HEK293 (cell line): ENCODE measurements at regions not wholly inside any gene's neighbourhood (a gene's known extent, or its start where the extent isn't known, plus 50 kb on each side); places are given as distances from the start of the nearest gene placed in this dataset.

Source experiments
- HOXC10 ChIP-seq: sonication (generic); formaldehyde crosslinking; IDR thresholded peaks from 2 replicates; pipeline ENCODE4 v1.8.1; 2023; ENCODE audit warnings: mild to moderate bottlenecking, missing genetic modification reagents
- KLF1 ChIP-seq: fragments of 450-650 bp; formaldehyde crosslinking; IDR thresholded peaks from 2 replicates; pipeline ENCODE4 v1.5.1; 2016; ENCODE audit warnings: missing biosample characterization, missing genetic modification characterization
- SP3 ChIP-seq: fragments of 450-650 bp; formaldehyde crosslinking; IDR thresholded peaks from 2 replicates; pipeline ENCODE4 v1.5.1; 2016; ENCODE audit warnings: missing biosample characterization, missing genetic modification characterization
- ZFP3 ChIP-seq: fragments of 450-650 bp; formaldehyde crosslinking; IDR thresholded peaks from 2 replicates; pipeline ENCODE4 v1.5.1; 2016; ENCODE audit warnings: low read depth, missing biosample characterization, missing genetic modification characterization
- ZNF155 ChIP-seq: fragments of 450-650 bp; formaldehyde crosslinking; IDR thresholded peaks from 2 replicates; pipeline ENCODE4 v1.5.1; 2016; ENCODE audit warnings: missing biosample characterization, missing genetic modification characterization
- ZNF335 ChIP-seq: fragments of 450-650 bp; formaldehyde crosslinking; conservative IDR thresholded peaks from 2 replicates; pipeline ENCODE4 v1.5.1; 2016; ENCODE audit warnings: missing biosample characterization, missing genetic modification characterization
- ZNF510 ChIP-seq: fragments of 450-650 bp; formaldehyde crosslinking; IDR thresholded peaks from 2 replicates; pipeline ENCODE4 v1.5.1; 2018; ENCODE audit warnings: mild to moderate bottlenecking, missing genetic modification characterization, missing biosample characterization; ENCODE audit not compliant: insufficient replicate concordance
- ZNF529 ChIP-seq: fragments of 450-650 bp; formaldehyde crosslinking; IDR thresholded peaks from 2 replicates; pipeline ENCODE4 v1.5.1; 2017; ENCODE audit warnings: missing genetic modification characterization, missing biosample characterization; ENCODE audit not compliant: insufficient replicate concordance
- ZNF555 ChIP-seq: fragments of 450-650 bp; formaldehyde crosslinking; conservative IDR thresholded peaks from 2 replicates; pipeline ENCODE4 v1.5.1; 2017; ENCODE audit warnings: missing biosample characterization, mild to moderate bottlenecking, missing genetic modification characterization, inconsistent platforms
- ZNF660 ChIP-seq: fragments of 450-650 bp; IDR thresholded peaks from 2 replicates; pipeline ENCODE4 v1.5.1; 2018; ENCODE audit warnings: missing biosample characterization, mild to moderate bottlenecking, missing genetic modification characterization
- TF ChIP-seq, protein P1 (sequence below): fragments of 450-650 bp; formaldehyde crosslinking; IDR thresholded peaks from 2 replicates; pipeline ENCODE4 v1.5.1; 2016; ENCODE audit warnings: missing biosample characterization, missing genetic modification characterization
- TF ChIP-seq, protein P2 (sequence below): fragments of 450-650 bp; formaldehyde crosslinking; optimal IDR thresholded peaks from 2 replicates; pipeline ENCODE3; 2016; ENCODE audit warnings: missing biosample characterization, mild to moderate bottlenecking, missing genetic modification characterization

DNA sequence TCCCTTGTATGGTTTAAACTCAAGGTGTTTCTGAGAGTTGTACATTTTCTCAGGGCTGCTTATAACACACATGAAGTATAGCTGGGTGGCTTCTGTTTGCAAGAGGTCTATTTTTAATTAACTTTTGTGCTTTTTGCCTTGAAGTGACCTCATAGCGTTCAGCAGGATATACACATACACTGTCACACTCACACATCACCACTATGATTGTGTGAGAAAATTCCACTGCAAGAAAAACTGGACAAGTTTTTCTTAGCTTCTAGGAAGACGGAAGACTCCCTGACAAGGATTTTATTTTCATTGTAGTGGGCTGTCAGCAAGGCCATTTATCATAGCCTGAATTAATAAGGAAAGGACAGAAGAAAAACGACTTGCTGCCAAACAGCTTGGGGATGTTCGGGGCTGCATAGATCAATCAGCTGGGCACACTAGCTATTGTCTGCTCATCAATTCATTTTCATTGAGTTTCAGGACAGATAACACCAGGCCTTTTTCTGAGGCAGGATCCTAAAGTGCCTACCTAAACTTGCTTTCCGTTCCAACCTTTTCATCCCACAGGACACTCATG lies 192.8 kb upstream of the CRBN start:
- TF ChIP-seq, protein P1, sequence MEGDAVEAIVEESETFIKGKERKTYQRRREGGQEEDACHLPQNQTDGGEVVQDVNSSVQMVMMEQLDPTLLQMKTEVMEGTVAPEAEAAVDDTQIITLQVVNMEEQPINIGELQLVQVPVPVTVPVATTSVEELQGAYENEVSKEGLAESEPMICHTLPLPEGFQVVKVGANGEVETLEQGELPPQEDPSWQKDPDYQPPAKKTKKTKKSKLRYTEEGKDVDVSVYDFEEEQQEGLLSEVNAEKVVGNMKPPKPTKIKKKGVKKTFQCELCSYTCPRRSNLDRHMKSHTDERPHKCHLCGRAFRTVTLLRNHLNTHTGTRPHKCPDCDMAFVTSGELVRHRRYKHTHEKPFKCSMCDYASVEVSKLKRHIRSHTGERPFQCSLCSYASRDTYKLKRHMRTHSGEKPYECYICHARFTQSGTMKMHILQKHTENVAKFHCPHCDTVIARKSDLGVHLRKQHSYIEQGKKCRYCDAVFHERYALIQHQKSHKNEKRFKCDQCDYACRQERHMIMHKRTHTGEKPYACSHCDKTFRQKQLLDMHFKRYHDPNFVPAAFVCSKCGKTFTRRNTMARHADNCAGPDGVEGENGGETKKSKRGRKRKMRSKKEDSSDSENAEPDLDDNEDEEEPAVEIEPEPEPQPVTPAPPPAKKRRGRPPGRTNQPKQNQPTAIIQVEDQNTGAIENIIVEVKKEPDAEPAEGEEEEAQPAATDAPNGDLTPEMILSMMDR (tag by site-specific recombination) = no peak
- TF ChIP-seq ZNF155 (tag by site-specific recombination) = no peak
- no peak for TF ChIP-seq ZNF660 (tag by site-specific recombination)
- no peak for TF ChIP-seq ZNF529 (tag by site-specific recombination)
- TF ChIP-seq SP3 (tag by site-specific recombination) = no peak
- TF ChIP-seq ZNF335 (tag by site-specific recombination) = no peak
- TF ChIP-seq KLF1 (tag by site-specific recombination) = no peak
- TF ChIP-seq ZNF555 (tag by site-specific recombination) = no peak
- TF ChIP-seq, protein P2, sequence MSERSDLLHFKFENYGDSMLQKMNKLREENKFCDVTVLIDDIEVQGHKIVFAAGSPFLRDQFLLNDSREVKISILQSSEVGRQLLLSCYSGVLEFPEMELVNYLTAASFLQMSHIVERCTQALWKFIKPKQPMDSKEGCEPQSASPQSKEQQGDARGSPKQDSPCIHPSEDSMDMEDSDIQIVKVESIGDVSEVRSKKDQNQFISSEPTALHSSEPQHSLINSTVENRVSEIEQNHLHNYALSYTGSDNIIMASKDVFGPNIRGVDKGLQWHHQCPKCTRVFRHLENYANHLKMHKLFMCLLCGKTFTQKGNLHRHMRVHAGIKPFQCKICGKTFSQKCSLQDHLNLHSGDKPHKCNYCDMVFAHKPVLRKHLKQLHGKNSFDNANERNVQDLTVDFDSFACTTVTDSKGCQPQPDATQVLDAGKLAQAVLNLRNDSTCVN (tag by site-specific recombination) = no peak
- no peak for TF ChIP-seq ZNF510 (tag by site-specific recombination)
- TF ChIP-seq ZFP3 (tag by site-specific recombination) = no peak
- TF ChIP-seq HOXC10 (CRISPR knock-in tag) = no peak
